ENCODE measurements at regions not wholly inside any gene's neighbourhood (a gene's known extent, or its start where the extent isn't known, plus 50 kb on each side); places are given as distances from the start of the nearest gene placed in this dataset.

DNA sequence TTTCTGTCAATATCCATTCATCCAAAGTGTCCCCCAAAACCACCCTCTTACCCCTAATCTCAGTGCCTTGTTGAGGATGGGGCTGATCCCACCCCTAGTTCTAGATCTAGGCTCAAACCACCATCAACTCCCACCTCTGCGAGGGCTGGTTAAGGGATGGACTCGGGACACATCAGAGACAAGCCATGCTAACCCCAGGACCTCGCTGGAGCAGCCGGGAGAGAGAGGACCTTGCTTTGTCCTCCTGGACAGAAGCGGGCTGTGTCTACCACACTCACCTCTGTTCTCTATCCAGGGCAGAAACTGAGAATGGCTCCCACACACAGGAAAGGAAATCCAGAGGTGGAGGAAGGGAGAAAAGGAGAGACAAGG, 90.8 kb upstream of the UQCRFS1 start:
- Histone ChIP-seq H3K9ac (replicated peaks in 1 of 4; ENCODE audit: extremely low read depth in 1 of 4, low read depth in 3 of 4, low read length in 3 of 4) (no peak overlapping the region), H2BK12ac (ENCODE audit: low read depth, low read length) (no peak overlapping the region), H2BK20ac (ENCODE audit: low read length) (no peak overlapping the region), H3K79me1 (ENCODE audit: low read depth, low read length) (no peaks in the 10 kb centered on the region), H4K8ac (ENCODE audit: extremely low read depth, insufficient read depth, low read length) (no peak overlapping the region), H3K56ac (replicated peaks; ENCODE audit: insufficient read length, low read depth, low read length) (no peak overlapping the region), H3K23me2 (ENCODE audit: low read depth, low read length) (peaks cover 1% of the 10 kb centered on the region; the same call in 1 of the 2 replicates), H3K79me2 (ENCODE audit: control insufficient read depth in 1 of 2, insufficient read depth in 2 of 2, low read length in 2 of 2) (no peaks in the 10 kb centered on the region), H3K36me3 (ENCODE audit: control insufficient read depth in 2 of 4, insufficient read depth in 4 of 4, low read length in 3 of 4) (no peaks in the 10 kb centered on the region), H3K18ac (ENCODE audit: extremely low read depth, low read length) (no peak overlapping the region), H2AFZ (ENCODE audit: low read length) (no peak overlapping the region), H2BK15ac (ENCODE audit: low read length) (no peak overlapping the region), H4K5ac (ENCODE audit: insufficient read length, low read depth, low read length) (no peak overlapping the region), H3K9me3 (ENCODE audit: insufficient read depth in 2 of 2, low read depth in 1 of 2, low read length in 1 of 2) (no peaks in the 10 kb centered on the region), H3K4ac (replicated peaks; ENCODE audit: insufficient read length, low read depth, low read length) (no peak overlapping the region), H2AK5ac (ENCODE audit: low read depth, low read length) (no peak overlapping the region), H4K20me1 (replicated peaks in 1 of 2; ENCODE audit: control insufficient read depth in 1 of 2, insufficient read depth in 2 of 2, low read length in 2 of 2) (no peaks in the 10 kb centered on the region), H3K23ac (ENCODE audit: insufficient read length) (no peak overlapping the region), H3K27ac (ENCODE audit: low read depth, low read length) (no peak overlapping the region), H3K4me2 (ENCODE audit: insufficient read depth in 1 of 2, low read depth in 2 of 2, low read length in 2 of 2) (no peak overlapping the region), H3K14ac (ENCODE audit: insufficient read length) (no peak overlapping the region), H3K4me3 (ENCODE audit: extremely low read depth in 1 of 4, insufficient read depth in 2 of 4, low read depth in 3 of 4, low read length in 4 of 4) (no peak overlapping the region), H2BK120ac (replicated peaks; ENCODE audit: low read depth, low read length) (no peak overlapping the region), H4K91ac (replicated peaks; ENCODE audit: insufficient read length, low read length) (no peak overlapping the region), H3K4me1 (replicated peaks in 1 of 4; ENCODE audit: control insufficient read depth in 3 of 4, insufficient read depth in 4 of 4, low read length in 3 of 4) (peaks cover 0 to 4% (median under 1%) of the 10 kb centered on the region in 4 experiments; a peak in 2 of 7 replicates), H2BK5ac (ENCODE audit: low read depth, low read length) (no peak overlapping the region), H3K27me3 (replicated peaks in 1 of 4; ENCODE audit: control insufficient read depth in 3 of 4, extremely low read depth in 1 of 4, insufficient read depth in 3 of 4, low read length in 3 of 4) (peaks cover 0 to 3% (median 0%) of the 10 kb centered on the region in 4 experiments; a peak in 2 of 7 replicates)
- DNase-seq (ENCODE audit: low read depth in 1 of 2, low spot score in 2 of 2) (no peak), FAIRE-seq (no peak)
- WGBS, 2 experiments (ENCODE audit: extremely low coverage in 1 of 2, insufficient coverage in 1 of 2, insufficient read length in 1 of 2, insufficient replicate concordance in 2 of 2, low coverage in 1 of 2, low lambda C conversion rate in 2 of 2, missing lambda C conversion rate in 1 of 2): 88% methylated on average over 5 of the region's 5 CpGs; no CpG with 5 or more reads in 1 of the 2 experiments
- CTCF ChIA-PET (ENCODE audit: partially characterized antibody): interaction anchor here (1.1 kb wide), 1 partner anchor 12 kb away, joined by 3 read pairs; no protein-coding TSS in a partner anchor
- POLR2A ChIA-PET (ENCODE audit: partially characterized antibody): no interaction called here
- TF ChIP-seq BRCA1 (IDR thresholded peaks at IDR 0.05; ENCODE audit: low read depth, low read length) (no peak), EP300 (IDR thresholded peaks at IDR 0.05; ENCODE audit: borderline replicate concordance in 1 of 2, low read depth in 2 of 2, low read length in 2 of 2) (no peak), RAD21 (IDR thresholded peaks at IDR 0.05 in 1 of 2, conservative IDR thresholded peaks at IDR 0.05 in 1 of 2; ENCODE audit: low read depth in 2 of 2, low read length in 2 of 2) (no peak), SIX5 (IDR thresholded peaks at IDR 0.05; ENCODE audit: low read depth, low read length) (no peak), HDAC2 (IDR thresholded peaks at IDR 0.05; ENCODE audit: borderline replicate concordance in 1 of 2, low read depth in 2 of 2, low read length in 2 of 2) (no peak), SAP30 (IDR thresholded peaks at IDR 0.05; ENCODE audit: insufficient read depth, insufficient replicate concordance, low read length) (no peak), SIN3A (conservative IDR thresholded peaks at IDR 0.05 in 1 of 2, IDR thresholded peaks at IDR 0.05 in 1 of 2; ENCODE audit: low read depth in 1 of 2, low read length in 2 of 2) (no peak)
- TF ChIP-seq, protein P1, sequence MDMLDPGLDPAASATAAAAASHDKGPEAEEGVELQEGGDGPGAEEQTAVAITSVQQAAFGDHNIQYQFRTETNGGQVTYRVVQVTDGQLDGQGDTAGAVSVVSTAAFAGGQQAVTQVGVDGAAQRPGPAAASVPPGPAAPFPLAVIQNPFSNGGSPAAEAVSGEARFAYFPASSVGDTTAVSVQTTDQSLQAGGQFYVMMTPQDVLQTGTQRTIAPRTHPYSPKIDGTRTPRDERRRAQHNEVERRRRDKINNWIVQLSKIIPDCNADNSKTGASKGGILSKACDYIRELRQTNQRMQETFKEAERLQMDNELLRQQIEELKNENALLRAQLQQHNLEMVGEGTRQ (IDR thresholded peaks at IDR 0.05; ENCODE audit: low read length): no peak
- TF ChIP-seq, protein P2, sequence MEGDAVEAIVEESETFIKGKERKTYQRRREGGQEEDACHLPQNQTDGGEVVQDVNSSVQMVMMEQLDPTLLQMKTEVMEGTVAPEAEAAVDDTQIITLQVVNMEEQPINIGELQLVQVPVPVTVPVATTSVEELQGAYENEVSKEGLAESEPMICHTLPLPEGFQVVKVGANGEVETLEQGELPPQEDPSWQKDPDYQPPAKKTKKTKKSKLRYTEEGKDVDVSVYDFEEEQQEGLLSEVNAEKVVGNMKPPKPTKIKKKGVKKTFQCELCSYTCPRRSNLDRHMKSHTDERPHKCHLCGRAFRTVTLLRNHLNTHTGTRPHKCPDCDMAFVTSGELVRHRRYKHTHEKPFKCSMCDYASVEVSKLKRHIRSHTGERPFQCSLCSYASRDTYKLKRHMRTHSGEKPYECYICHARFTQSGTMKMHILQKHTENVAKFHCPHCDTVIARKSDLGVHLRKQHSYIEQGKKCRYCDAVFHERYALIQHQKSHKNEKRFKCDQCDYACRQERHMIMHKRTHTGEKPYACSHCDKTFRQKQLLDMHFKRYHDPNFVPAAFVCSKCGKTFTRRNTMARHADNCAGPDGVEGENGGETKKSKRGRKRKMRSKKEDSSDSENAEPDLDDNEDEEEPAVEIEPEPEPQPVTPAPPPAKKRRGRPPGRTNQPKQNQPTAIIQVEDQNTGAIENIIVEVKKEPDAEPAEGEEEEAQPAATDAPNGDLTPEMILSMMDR (IDR thresholded peaks at IDR 0.05; ENCODE audit: control extremely low read depth in 1 of 3, insufficient read depth in 1 of 3, low read depth in 1 of 3, low read length in 3 of 3): no peak
